AG04449 (cell line): ENCODE measurements at regions not wholly inside any gene's neighbourhood (a gene's known extent, or its start where the extent isn't known, plus 50 kb on each side); places are given as distances from the start of the nearest gene placed in this dataset.

ENCODE experiments used
- CTCF ChIA-PET: fragments of 350-600 bp; formaldehyde crosslinking; extraction: SDS; loops from one replicate; lab custom pipeline; 2021; ENCODE audit warnings: antibody characterized with exemption; lab: Yijun Ruan, JAX
- POLR2A ChIA-PET: fragments of 400-600, 350-600 bp; formaldehyde crosslinking; extraction: SDS; loops from one replicate; lab custom pipeline; 2020; ENCODE audit warnings: antibody characterized with exemption, inconsistent platforms; lab: Yijun Ruan, JAX
- DNase-seq: peaks from one replicate; pipeline ENCODE4 v3.0.0-alpha.2; 2010; ENCODE audit warnings: low read depth, low spot score
- H3K4me3 ChIP-seq: 2 replicates; pipeline ENCODE4 v1.5.1; 2011; ENCODE audit warnings: low read depth, mild to moderate bottlenecking, control low read depth, low read length
- CTCF ChIP-seq: IDR thresholded peaks from one replicate; pipeline ENCODE4 v1.5.1; 2011; ENCODE audit warnings: mild to moderate bottlenecking, moderate library complexity, low read length, control low read depth, inconsistent platforms; ENCODE audit not compliant: insufficient read depth; ENCODE audit errors: missing control alignments

DNA sequence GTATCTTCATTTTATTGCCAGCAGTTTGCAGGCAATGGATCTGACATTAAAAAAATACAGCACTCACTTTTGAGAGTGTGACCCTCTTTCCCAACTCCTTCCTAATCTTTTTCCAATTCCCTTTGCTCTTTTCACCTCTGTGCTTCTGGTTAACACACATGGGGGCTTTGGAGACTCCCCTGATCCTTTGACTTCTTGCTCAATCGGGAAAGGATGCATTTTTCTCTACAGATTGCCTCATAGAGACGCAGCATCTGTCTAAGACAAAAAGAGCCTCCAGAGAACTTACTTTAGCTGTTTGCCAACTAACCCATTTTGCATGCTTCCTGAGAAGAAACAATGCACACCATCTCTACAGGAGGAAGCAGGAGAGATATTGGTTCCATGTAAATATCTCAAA lies 378.3 kb downstream of the PBX1 start:
- no peak for TF ChIP-seq CTCF
- ChIA-PET POLR2A (no interaction called here), CTCF (no interaction called here)
- no peak for DNase-seq
- H3K4me3 ChIP-seq, result no peak overlapping the region

DNA sequence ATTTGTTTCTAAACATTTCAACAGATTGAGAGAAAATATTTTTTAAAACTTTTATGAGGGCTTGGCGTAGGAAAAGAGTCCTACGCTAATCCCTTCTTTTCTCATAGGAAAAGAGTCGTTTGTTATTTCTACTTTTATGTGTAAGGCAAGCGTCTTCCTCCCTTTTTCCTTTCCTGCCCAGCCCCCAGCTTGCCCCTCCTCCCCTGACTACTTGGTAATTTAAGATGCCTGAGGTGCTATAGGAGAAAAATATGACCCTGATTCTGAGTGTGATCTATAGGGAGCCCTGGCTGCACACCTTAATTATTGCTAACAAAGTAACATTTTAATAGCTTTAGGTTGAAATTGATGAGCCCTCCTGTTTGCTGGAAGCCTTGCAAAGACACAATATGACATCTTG lies 373.6 kb downstream of the PBX1 start:
- DNase-seq, result no peak
- ChIA-PET POLR2A (interaction anchor here (0.7 kb wide), 1 partner anchor 78 kb away, joined by 3 read pairs; no protein-coding TSS in a partner anchor), CTCF (no interaction called here)
- H3K4me3 ChIP-seq, result no peak overlapping the region
- TF ChIP-seq CTCF, result no peak

- CTCF ChIA-PET, result interaction anchor here (0.9 kb wide), 1 partner anchor 1516 kb away, joined by 3 read pairs; no protein-coding TSS in a partner anchor
- TF ChIP-seq CTCF, result no peak
- no peak overlapping the region for H3K4me3 ChIP-seq
- POLR2A ChIA-PET, result no interaction called here
- no peak for DNase-seq
Observed at GRCh38 chr1:164930833-164931232, 371.8 kb downstream of the PBX1 start.

DNA sequence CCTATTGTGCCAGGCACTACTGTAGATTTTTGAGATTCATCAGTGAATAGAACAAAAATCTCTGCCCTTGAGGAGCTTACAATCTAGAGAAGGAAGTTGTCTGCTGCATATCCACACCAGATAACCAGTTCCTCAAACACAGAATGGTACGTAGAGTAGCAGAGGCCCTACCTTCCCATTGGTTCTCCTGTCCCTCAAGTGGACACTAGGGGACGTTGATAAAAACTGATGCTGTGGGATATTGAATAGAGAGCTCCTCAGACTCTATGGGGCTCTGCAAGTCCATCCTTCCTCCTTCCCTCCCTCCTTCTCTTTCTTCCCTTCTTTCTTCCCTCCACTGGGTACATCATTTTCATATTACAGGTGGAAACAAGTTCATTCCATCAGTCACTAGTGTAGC lies 371.3 kb downstream of the PBX1 start:
- ChIA-PET POLR2A (no interaction called here), CTCF (interaction anchor here (0.9 kb wide), 1 partner anchor 1515 kb away, joined by 3 read pairs; no protein-coding TSS in a partner anchor)
- H3K4me3 ChIP-seq, result no peak overlapping the region
- DNase-seq, result no peak
- no peak for TF ChIP-seq CTCF

DNA sequence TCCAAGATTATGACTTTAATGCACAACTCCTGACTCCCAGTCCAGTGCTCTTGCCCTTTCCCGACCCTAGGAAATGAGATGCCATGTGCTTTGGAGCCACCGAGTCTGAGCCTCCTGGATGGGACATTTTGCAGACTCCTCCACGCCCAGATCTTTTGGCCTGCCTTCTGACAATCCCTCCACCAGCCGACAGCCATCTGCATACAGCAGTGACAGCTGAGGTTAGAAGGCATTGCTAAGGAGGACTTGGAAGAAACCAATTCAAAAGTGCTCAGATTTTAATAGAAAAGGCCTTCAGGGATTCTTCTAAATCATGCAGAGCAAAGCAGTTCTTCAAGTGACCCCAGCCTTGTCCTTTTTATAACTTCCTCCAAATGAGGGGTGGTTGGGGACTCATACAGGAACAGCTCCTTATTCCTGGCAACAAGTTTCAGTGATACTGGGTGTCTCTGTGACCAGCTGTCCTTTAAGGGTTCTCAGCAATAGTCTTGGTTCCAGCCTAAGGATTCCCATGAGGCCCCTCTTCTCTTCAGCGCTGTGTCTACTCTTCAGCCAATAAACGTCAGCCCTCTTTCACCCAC lies 369.3 kb downstream of the PBX1 start:
- no peak overlapping the region for H3K4me3 ChIP-seq
- ChIA-PET POLR2A (no interaction called here), CTCF (no interaction called here)
- no peak for DNase-seq
- TF ChIP-seq CTCF, result no peak

- ChIA-PET POLR2A (no interaction called here), CTCF (no interaction called here)
- TF ChIP-seq CTCF, result no peak
- no peak for DNase-seq
- H3K4me3 ChIP-seq, result no peak overlapping the region
Observed at GRCh38 chr1:164926107-164926506, 367.1 kb downstream of the PBX1 start.
